OCI-LY1 (cell line): ENCODE measurements at regions not wholly inside any gene's neighbourhood (a gene's known extent, or its start where the extent isn't known, plus 50 kb on each side); places are given as distances from the start of the nearest gene placed in this dataset.

Experiments
- H2AFZ ChIP-seq: fragments of 200-600 bp; sonication (generic), shearing (Covaris generic); 2 replicates; pipeline ENCODE4 v1.6.0; 2014; ENCODE audit warnings: antibody characterized with exemption, mild to moderate bottlenecking, low read length
- H3F3A ChIP-seq: fragments of 200-600 bp; sonication (generic), shearing (Covaris generic); 2 replicates; pipeline ENCODE4 v1.6.0; 2014; ENCODE audit warnings: mild to moderate bottlenecking, antibody characterized with exemption, low read length, moderate library complexity; ENCODE audit not compliant: insufficient read depth
- H3K27ac ChIP-seq: fragments of 200-600 bp; sonication (generic); 2 replicates; pipeline ENCODE4 v1.5.1; 2014; ENCODE audit warnings: low read length, mixed run types, mild to moderate bottlenecking, low read depth; ENCODE audit not compliant: poor library complexity, severe bottlenecking
- H3K27me3 ChIP-seq: fragments of 200-600 bp; sonication (generic); 2 replicates; pipeline ENCODE4 v1.6.0; 2014; ENCODE audit warnings: antibody characterized with exemption, mild to moderate bottlenecking, low read length, moderate library complexity; ENCODE audit not compliant: insufficient read depth
- H3K36me3 ChIP-seq: fragments of 200-600 bp; sonication (generic); 2 replicates; pipeline ENCODE4 v1.6.1; 2014; ENCODE audit warnings: mild to moderate bottlenecking, antibody characterized with exemption, low read length, moderate library complexity, mixed read lengths; ENCODE audit not compliant: insufficient read depth
- H3K4me1 ChIP-seq: fragments of 200-600 bp; sonication (generic); 2 replicates; pipeline ENCODE4 v1.5.1; 2014; ENCODE audit warnings: mild to moderate bottlenecking, low read length, moderate library complexity; ENCODE audit not compliant: insufficient read depth, severe bottlenecking
- H3K4me2 ChIP-seq: fragments of 200-600 bp; sonication (generic), shearing (Covaris generic); 2 replicates; pipeline ENCODE4 v1.6.1; 2014; ENCODE audit warnings: low read length
- H3K4me3 ChIP-seq: fragments of 200-600 bp; sonication (generic); 2 replicates; pipeline ENCODE4 v1.5.1; 2014; ENCODE audit warnings: low read length, low read depth, mild to moderate bottlenecking, mixed read lengths; ENCODE audit not compliant: poor library complexity, severe bottlenecking
- H3K79me2 ChIP-seq: fragments of 200-600 bp; shearing (Covaris generic); 2 replicates; pipeline ENCODE4 v1.6.1; 2016; ENCODE audit warnings: mixed run types, low read length, mixed read lengths; ENCODE audit not compliant: insufficient read depth
- H3K9ac ChIP-seq: fragments of 200-600 bp; sonication (generic), shearing (Covaris generic); 2 replicates; pipeline ENCODE4 v1.6.1; 2014; ENCODE audit warnings: mild to moderate bottlenecking, low read length, mixed read lengths
- H3K9me2 ChIP-seq: fragments of 200-600 bp; sonication (generic), shearing (Covaris generic); 2 replicates; pipeline ENCODE4 v1.6.1; 2014; ENCODE audit warnings: low read depth, mild to moderate bottlenecking, low read length, mixed read lengths
- H3K9me3 ChIP-seq: fragments of 200-600 bp; shearing (Covaris generic); 2 replicates; pipeline ENCODE4 v1.6.1; 2014; ENCODE audit warnings: low read length, mixed read lengths
- H4K20me1 ChIP-seq: fragments of 200-600 bp; sonication (generic), shearing (Covaris generic); 2 replicates; pipeline ENCODE4 v1.6.0; 2016; ENCODE audit warnings: mild to moderate bottlenecking, low read length; ENCODE audit not compliant: insufficient read depth
- CTCF ChIP-seq: fragments of 200-600 bp; sonication (generic), shearing (Covaris generic); IDR thresholded peaks from 2 replicates; pipeline ENCODE4 v1.5.1; 2017; ENCODE audit warnings: mild to moderate bottlenecking, antibody characterized with exemption, low read length, moderate library complexity, mixed read lengths
- EZH2 ChIP-seq: fragments of 200-600 bp; sonication (generic), shearing (Covaris generic); IDR thresholded peaks from 2 replicates; pipeline ENCODE4 v1.8.0; 2017; ENCODE audit warnings: borderline replicate concordance, mixed run types, mild to moderate bottlenecking, antibody characterized with exemption, low read length, moderate library complexity, mixed read lengths

- Histone ChIP-seq H3F3A (no peaks in the 10 kb centered on the region), H2AFZ (no peak overlapping the region), H4K20me1 (no peaks in the 10 kb centered on the region), H3K4me2 (no peak overlapping the region), H3K9me3 (no peaks in the 10 kb centered on the region), H3K9me2 (no peaks in the 10 kb centered on the region), H3K27ac (no peak overlapping the region), H3K79me2 (no peaks in the 10 kb centered on the region), H3K4me3 (no peak overlapping the region), H3K9ac (no peak overlapping the region), H3K4me1 (no peaks in the 10 kb centered on the region), H3K36me3 (no peaks in the 10 kb centered on the region), H3K27me3 (no peaks in the 10 kb centered on the region)
- TF ChIP-seq CTCF = no peak
- TF ChIP-seq EZH2 = no peak
Measured at GRCh38 chr17:13263746-13264145, 245.9 kb upstream of the ELAC2 start.

GRCh38 chr17:13256545-13256944, 238.7 kb upstream of the ELAC2 start:
- Histone ChIP-seq H3F3A (no peaks in the 10 kb centered on the region), H3K9ac (no peak overlapping the region), H4K20me1 (no peaks in the 10 kb centered on the region), H3K4me1 (no peaks in the 10 kb centered on the region), H3K9me3 (no peaks in the 10 kb centered on the region), H3K9me2 (no peaks in the 10 kb centered on the region), H3K27me3 (no peaks in the 10 kb centered on the region), H3K36me3 (no peaks in the 10 kb centered on the region), H3K79me2 (no peaks in the 10 kb centered on the region), H3K4me2 (no peak overlapping the region), H3K4me3 (no peak overlapping the region), H2AFZ (no peak overlapping the region), H3K27ac (no peak overlapping the region)
- TF ChIP-seq EZH2 (no peak), CTCF (no peak)

GRCh38 chr17:13253733-13254410, 236.0 kb upstream of the ELAC2 start:
- no peaks in the 10 kb centered on the region for H3K9me3 ChIP-seq
- no peak overlapping the region for H3K4me3 ChIP-seq
- H3K9ac ChIP-seq = no peak overlapping the region
- no peak for TF ChIP-seq CTCF
- TF ChIP-seq EZH2 = no peak
- no peaks in the 10 kb centered on the region for H3K9me2 ChIP-seq
- H3K36me3 ChIP-seq = no peaks in the 10 kb centered on the region
- H2AFZ ChIP-seq = no peak overlapping the region
- no peaks in the 10 kb centered on the region for H3K27me3 ChIP-seq
- no peaks in the 10 kb centered on the region for H3K4me1 ChIP-seq
- H3K79me2 ChIP-seq = no peaks in the 10 kb centered on the region
- no peak overlapping the region for H3K4me2 ChIP-seq
- no peaks in the 10 kb centered on the region for H3F3A ChIP-seq
- H4K20me1 ChIP-seq = no peaks in the 10 kb centered on the region
- H3K27ac ChIP-seq = no peak overlapping the region
